ENCODE measurements at regions not wholly inside any gene's neighbourhood (a gene's known extent, or its start where the extent isn't known, plus 50 kb on each side); places are given as distances from the start of the nearest gene placed in this dataset.

GRCh38 chr4:116453127-116453526 is 632.2 kb downstream of the TRAM1L1 start:
- Mint-ChIP-seq H3K27ac (no peak overlapping the region), H3K36me3 (no peaks in the 10 kb centered on the region), H3K9me3 (no peaks in the 10 kb centered on the region)
- no peak for ATAC-seq
- DNase-seq (ENCODE audit: low spot score in 2 of 2): no peak

GRCh38 chr4:116449764-116450163 is 635.6 kb downstream of the TRAM1L1 start:
- DNase-seq (ENCODE audit: low spot score in 2 of 2) (no peak), ATAC-seq (no peak)
- H3K27ac Mint-ChIP-seq: no peak overlapping the region
- peaks cover 0 to 4% of the 10 kb centered on the region in 2 donors for H3K9me3 Mint-ChIP-seq
- no peaks in the 10 kb centered on the region for H3K36me3 Mint-ChIP-seq

- Mint-ChIP-seq H3K9me3 (peaks cover 0 to 7% of the 10 kb centered on the region in 2 donors), H3K36me3 (no peaks in the 10 kb centered on the region), H3K27ac (no peak overlapping the region)
- ATAC-seq: no peak
- no peak for DNase-seq (ENCODE audit: low spot score in 2 of 2)
Measured at GRCh38 chr4:116444117-116444516, 641.3 kb downstream of the TRAM1L1 start.

GRCh38 chr4:116438981-116439729 is 646.2 kb downstream of the TRAM1L1 start:
- H3K36me3 Mint-ChIP-seq: no peaks in the 10 kb centered on the region
- peaks cover 0 to 4% of the 10 kb centered on the region in 2 donors for H3K9me3 Mint-ChIP-seq
- DNase-seq (ENCODE audit: low spot score in 2 of 2) (no peak), ATAC-seq (no peak)
- no peak overlapping the region for H3K27ac Mint-ChIP-seq

DNA sequence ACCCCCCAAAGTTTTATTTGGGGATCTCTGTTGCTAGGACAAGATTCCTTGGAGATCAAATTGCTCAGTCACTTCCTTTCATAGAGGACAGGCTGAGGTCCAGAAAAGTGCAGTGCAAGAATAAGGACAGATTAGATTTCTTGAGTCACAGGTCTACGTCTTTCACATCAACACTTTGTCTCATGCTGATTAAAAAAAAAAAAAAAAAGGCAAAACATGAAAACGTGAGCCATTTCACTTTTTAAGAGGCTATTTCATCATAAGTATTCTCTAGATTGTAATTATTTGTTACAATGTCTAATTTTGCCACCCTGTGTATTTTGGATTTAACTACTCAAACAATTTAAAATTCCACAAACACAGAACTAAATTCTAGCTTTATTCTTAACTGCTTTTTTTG is 647.0 kb downstream of the TRAM1L1 start:
- ATAC-seq (no peak), DNase-seq (ENCODE audit: low spot score in 2 of 2) (no peak)
- peaks cover 0 to 3% of the 10 kb centered on the region in 2 donors for H3K9me3 Mint-ChIP-seq
- no peaks in the 10 kb centered on the region for H3K36me3 Mint-ChIP-seq
- no peak overlapping the region for H3K27ac Mint-ChIP-seq

GRCh38 chr4:116427666-116428065 is 657.7 kb downstream of the TRAM1L1 start:
- ATAC-seq (no peak), DNase-seq (ENCODE audit: low spot score in 2 of 2) (no peak)
- H3K9me3 Mint-ChIP-seq: peaks cover 23 to 24% of the 10 kb centered on the region in 2 donors
- no peak overlapping the region for H3K27ac Mint-ChIP-seq
- peaks cover 10 to 17% of the 10 kb centered on the region in 2 donors for H3K36me3 Mint-ChIP-seq

DNA sequence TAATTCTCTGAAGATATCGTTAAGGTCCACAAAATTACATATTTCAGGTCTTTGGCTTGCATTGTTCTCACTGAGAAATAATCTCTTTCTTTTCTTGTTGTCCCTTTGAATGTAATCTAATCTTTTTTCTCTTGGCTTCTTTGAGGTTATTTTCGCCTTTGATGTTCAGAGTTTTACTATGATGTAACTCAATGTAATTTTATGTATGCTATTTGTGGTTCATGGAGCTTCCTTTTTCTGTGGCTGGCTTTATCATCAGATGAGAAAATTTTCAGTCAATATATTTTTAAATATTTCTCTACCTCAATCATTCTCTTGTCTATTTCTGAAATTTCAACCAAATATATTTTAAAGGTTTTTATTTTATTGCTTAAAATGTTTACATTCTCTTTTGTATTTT is 672.2 kb downstream of the TRAM1L1 start:
- peaks cover 8 to 17% of the 10 kb centered on the region in 2 donors for H3K9me3 Mint-ChIP-seq
- no peak for ATAC-seq
- H3K27ac Mint-ChIP-seq: no peak overlapping the region
- DNase-seq (ENCODE audit: low spot score in 2 of 2): no peak
- H3K36me3 Mint-ChIP-seq: peaks cover 0 to 5% of the 10 kb centered on the region in 2 donors

- no peak for ATAC-seq
- Mint-ChIP-seq H3K9me3 (no peaks in the 10 kb centered on the region), H3K36me3 (no peaks in the 10 kb centered on the region), H3K27ac (no peak overlapping the region)
- no peak for DNase-seq (ENCODE audit: low spot score in 2 of 2)
Measured at GRCh38 chr4:116401293-116401692, 684.1 kb downstream of the TRAM1L1 start.

DNA sequence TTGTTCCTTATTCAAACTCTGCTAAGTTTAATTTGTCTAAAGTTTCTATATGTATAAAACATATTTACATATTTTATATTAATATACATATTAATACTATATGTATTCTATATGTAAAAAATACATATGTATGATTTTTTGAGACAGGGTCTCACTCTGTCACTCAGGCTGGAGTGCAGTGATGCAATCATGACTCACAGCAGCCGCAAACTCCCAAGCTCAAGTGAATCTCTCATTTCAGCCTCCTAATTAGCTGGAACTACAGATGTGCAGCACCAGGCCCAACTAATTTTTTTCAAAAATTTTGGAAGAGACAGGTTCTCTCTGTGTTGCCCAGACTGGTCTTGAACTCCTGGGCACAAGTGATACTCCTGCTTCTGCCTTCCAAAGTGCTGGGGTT is 684.9 kb downstream of the TRAM1L1 start:
- ATAC-seq (no peak), DNase-seq (ENCODE audit: low spot score in 2 of 2) (no peak)
- no peaks in the 10 kb centered on the region for H3K9me3 Mint-ChIP-seq
- H3K27ac Mint-ChIP-seq: no peak overlapping the region
- H3K36me3 Mint-ChIP-seq: no peaks in the 10 kb centered on the region

DNA sequence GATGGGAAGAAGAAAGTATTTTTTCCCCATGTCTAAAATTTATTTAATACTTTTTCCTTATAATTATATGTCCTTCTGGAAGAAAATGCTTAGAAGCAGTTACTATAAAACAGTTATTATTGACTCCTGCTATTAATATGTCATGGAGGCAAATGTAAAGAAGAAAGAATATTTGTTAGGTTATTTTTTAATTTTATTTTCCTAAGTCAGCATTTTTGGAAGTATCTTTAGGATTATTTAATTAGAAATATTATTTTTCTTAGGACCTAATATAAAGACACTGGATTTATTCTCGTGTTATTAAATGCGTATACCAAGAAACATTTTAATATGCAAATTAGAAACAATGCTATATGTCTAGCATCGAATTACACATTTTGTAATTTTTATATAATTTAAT is 687.7 kb downstream of the TRAM1L1 start:
- no peak for ATAC-seq
- no peak for DNase-seq (ENCODE audit: low spot score in 2 of 2)
- Mint-ChIP-seq H3K36me3 (no peaks in the 10 kb centered on the region), H3K9me3 (no peaks in the 10 kb centered on the region), H3K27ac (no peak overlapping the region)

- no peak overlapping the region for H3K27ac Mint-ChIP-seq
- DNase-seq (ENCODE audit: low spot score in 2 of 2): no peak
- H3K36me3 Mint-ChIP-seq: no peaks in the 10 kb centered on the region
- ATAC-seq: no peak
- no peaks in the 10 kb centered on the region for H3K9me3 Mint-ChIP-seq
Measured at GRCh38 chr4:116397291-116397690, 688.1 kb downstream of the TRAM1L1 start.

- no peaks in the 10 kb centered on the region for H3K36me3 Mint-ChIP-seq
- no peaks in the 10 kb centered on the region for H3K9me3 Mint-ChIP-seq
- no peak overlapping the region for H3K27ac Mint-ChIP-seq
- DNase-seq (ENCODE audit: low spot score in 2 of 2) (no peak), ATAC-seq (no peak)
Measured at GRCh38 chr4:116395408-116395807, 690.0 kb downstream of the TRAM1L1 start.

- peaks cover 0 to 5% of the 10 kb centered on the region in 2 donors for H3K9me3 Mint-ChIP-seq
- H3K27ac Mint-ChIP-seq: no peak overlapping the region
- H3K36me3 Mint-ChIP-seq: no peaks in the 10 kb centered on the region
- ATAC-seq (no peak), DNase-seq (ENCODE audit: low spot score in 2 of 2) (no peak)
Measured at GRCh38 chr4:116391020-116391419, 694.4 kb downstream of the TRAM1L1 start.

GRCh38 chr4:116389139-116389538 is 696.2 kb downstream of the TRAM1L1 start:
- ATAC-seq (no peak), DNase-seq (ENCODE audit: low spot score in 2 of 2) (no peak)
- Mint-ChIP-seq H3K36me3 (no peaks in the 10 kb centered on the region), H3K27ac (no peak overlapping the region), H3K9me3 (peaks cover 0 to 5% of the 10 kb centered on the region in 2 donors)

- H3K9me3 Mint-ChIP-seq: peaks cover 0 to 5% of the 10 kb centered on the region in 2 donors
- H3K27ac Mint-ChIP-seq: no peak overlapping the region
- H3K36me3 Mint-ChIP-seq: no peaks in the 10 kb centered on the region
- DNase-seq (ENCODE audit: low spot score in 2 of 2) (no peak), ATAC-seq (no peak)
Measured at GRCh38 chr4:116387937-116388474, 697.4 kb downstream of the TRAM1L1 start.

DNA sequence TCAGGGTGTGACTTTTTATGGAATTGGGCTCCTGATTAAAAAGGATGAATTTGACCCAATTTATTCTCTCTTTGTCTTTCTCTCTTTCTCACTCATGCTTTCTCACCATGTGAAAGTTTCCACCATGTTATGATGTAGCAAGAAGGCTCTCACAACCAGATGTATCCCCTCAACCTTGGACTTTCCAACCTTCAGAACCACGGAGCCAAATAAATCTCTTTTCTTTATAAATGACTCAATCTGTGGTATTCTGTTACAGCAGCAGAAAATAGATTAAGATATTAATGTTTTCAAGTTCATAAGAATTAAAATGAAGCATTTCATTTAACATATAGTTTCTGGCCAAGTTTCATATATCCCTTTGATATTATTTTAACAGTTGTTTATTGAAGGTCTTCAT is 698.5 kb downstream of the TRAM1L1 start:
- ATAC-seq (no peak), DNase-seq (ENCODE audit: low spot score in 2 of 2) (no peak)
- H3K9me3 Mint-ChIP-seq: peaks cover 0 to 5% of the 10 kb centered on the region in 2 donors
- no peaks in the 10 kb centered on the region for H3K36me3 Mint-ChIP-seq
- H3K27ac Mint-ChIP-seq: no peak overlapping the region

- ATAC-seq: no peak
- no peak for DNase-seq (ENCODE audit: low spot score in 2 of 2)
- Mint-ChIP-seq H3K36me3 (no peaks in the 10 kb centered on the region), H3K27ac (no peak overlapping the region), H3K9me3 (peaks cover 0 to 5% of the 10 kb centered on the region in 2 donors)
Measured at GRCh38 chr4:116385583-116385982, 699.8 kb downstream of the TRAM1L1 start.

DNA sequence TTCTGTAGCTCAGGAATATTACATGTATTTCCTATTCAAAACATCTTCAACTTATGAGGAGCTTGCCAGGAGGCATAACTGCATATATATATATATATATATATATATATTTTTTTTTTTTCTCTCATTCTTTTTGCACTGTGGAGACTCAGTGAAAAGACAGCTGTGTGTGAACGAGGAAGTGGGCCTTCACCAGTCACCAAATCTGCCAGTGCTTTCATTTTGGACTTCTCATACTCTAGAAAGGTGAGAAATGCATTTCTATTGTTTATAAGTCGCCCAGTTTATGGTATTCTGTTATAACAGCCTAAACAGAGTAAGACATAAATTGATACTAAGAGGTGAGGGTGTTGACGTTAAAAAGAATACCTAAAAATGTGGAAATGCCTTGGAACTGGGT is 710.6 kb downstream of the TRAM1L1 start:
- no peak overlapping the region for H3K27ac Mint-ChIP-seq
- H3K9me3 Mint-ChIP-seq: no peaks in the 10 kb centered on the region
- DNase-seq (ENCODE audit: low spot score in 2 of 2): no peak
- ATAC-seq: no peak
- H3K36me3 Mint-ChIP-seq: no peaks in the 10 kb centered on the region

Data from activated naive CD4-positive, alpha-beta T cell treated with anti-CD3 and anti-CD28 coated beads, Interleukin-2, amount 50 U/mL, for 72 hours (primary cell).